Stimulated activated naive CD4-positive, alpha-beta T cell (primary cell): ENCODE measurements at regions not wholly inside any gene's neighbourhood (a gene's known extent, or its start where the extent isn't known, plus 50 kb on each side); places are given as distances from the start of the nearest gene placed in this dataset.

Experiments
- DNase-seq, 6 experiments: peaks; one replicate each; lab custom pipeline; 2025; lab: John Stamatoyannopoulos, UW

GRCh38 chr3:107992976-107993684 lies 97.7 kb downstream of the CD47 start:
- DNase-seq, result no peak

- no peak for DNase-seq
Measured at GRCh38 chr3:107990926-107991325, 99.9 kb downstream of the CD47 start.

- DNase-seq, result no peak
Measured at GRCh38 chr3:107990433-107990832, 100.4 kb downstream of the CD47 start.

GRCh38 chr3:107989661-107990060 lies 101.2 kb downstream of the CD47 start:
- DNase-seq, result no peak

GRCh38 chr3:107988460-107989175 lies 102.2 kb downstream of the CD47 start:
- DNase-seq, result no peak

- no peak for DNase-seq
Measured at GRCh38 chr3:107987036-107987939, 103.5 kb downstream of the CD47 start.

- DNase-seq, result no peak
Measured at GRCh38 chr3:107986505-107986904, 104.3 kb downstream of the CD47 start.

- no peak for DNase-seq
Measured at GRCh38 chr3:107985496-107985895, 105.3 kb downstream of the CD47 start.

GRCh38 chr3:107983247-107983646 lies 107.6 kb downstream of the CD47 start:
- DNase-seq, result no peak

- DNase-seq, result no peak
Measured at GRCh38 chr3:107982165-107982564, 108.7 kb downstream of the CD47 start.

- DNase-seq, result no peak
Measured at GRCh38 chr3:107981471-107982111, 109.2 kb downstream of the CD47 start.

- DNase-seq, result no peak
Measured at GRCh38 chr3:107979538-107979937, 111.3 kb downstream of the CD47 start.

GRCh38 chr3:107978131-107979055 lies 112.4 kb downstream of the CD47 start:
- DNase-seq, result peak in 3 of 6 experiments; percentile 13 to 30 (median 25)

- no peak for DNase-seq
Measured at GRCh38 chr3:107977221-107978130, 113.4 kb downstream of the CD47 start.

- no peak for DNase-seq
Measured at GRCh38 chr3:107976202-107976800, 114.5 kb downstream of the CD47 start.

- peak in 2 of 6 experiments; percentile 7 to 35 for DNase-seq
Measured at GRCh38 chr3:107975529-107976201, 115.2 kb downstream of the CD47 start.

- DNase-seq, result no peak
Measured at GRCh38 chr3:107973961-107974360, 116.9 kb downstream of the CD47 start.

- no peak for DNase-seq
Measured at GRCh38 chr3:107973152-107973551, 117.7 kb downstream of the CD47 start.
